OCI-M1 (cell line): ENCODE measurements at regions not wholly inside any gene's neighbourhood (a gene's known extent, or its start where the extent isn't known, plus 50 kb on each side); places are given as distances from the start of the nearest gene placed in this dataset.
"Not testable (repeated sequence)": the region's sequence is repeated elsewhere in the genome, so short reads cannot be mapped to it uniquely, and the experiment has no call there.

Experiments
- DNase-seq: peaks from one replicate; lab custom pipeline; 2025; lab: John Stamatoyannopoulos, UW

DNA sequence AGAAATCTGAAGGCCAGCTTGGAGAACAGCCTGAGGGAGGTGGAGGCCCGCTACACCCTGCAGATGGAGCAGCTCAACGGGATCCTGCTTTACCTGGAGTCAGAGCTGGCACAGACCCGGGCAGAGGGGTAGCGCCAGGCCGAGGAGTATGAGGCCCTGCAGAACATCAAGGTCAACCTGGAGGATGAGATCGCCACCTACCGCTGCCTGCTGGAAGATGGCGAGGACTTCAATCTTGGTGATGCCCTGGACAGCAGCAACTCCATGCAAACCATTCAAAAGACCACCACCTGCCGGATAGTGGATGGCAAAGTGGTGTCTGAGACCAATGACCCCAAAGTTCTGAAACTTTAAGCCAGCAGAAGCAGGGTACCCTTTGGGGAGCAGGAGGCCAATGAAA, 318.4 kb downstream of the ZFHX3 start:
- not testable (repeated sequence) for DNase-seq

DNA sequence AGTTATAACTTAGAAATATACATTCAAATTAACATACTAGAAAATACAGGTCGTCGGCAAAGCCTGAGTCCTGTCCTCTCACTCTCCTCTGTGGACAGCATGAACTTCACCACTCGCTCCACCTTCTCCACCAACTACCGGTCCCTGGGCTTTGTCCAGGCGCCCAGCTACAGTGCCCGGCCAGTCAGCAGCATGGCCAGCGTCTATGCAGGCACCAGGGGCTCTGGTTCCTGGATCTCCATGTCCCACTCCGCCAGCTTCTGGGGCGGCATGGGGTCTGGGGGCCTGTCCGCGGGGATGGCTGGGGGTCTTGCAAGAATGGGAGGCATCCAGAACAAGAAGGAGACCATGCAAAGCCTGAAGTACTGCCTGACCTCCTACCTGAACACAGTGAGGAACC, 319.4 kb downstream of the ZFHX3 start:
- DNase-seq: no peak

DNA sequence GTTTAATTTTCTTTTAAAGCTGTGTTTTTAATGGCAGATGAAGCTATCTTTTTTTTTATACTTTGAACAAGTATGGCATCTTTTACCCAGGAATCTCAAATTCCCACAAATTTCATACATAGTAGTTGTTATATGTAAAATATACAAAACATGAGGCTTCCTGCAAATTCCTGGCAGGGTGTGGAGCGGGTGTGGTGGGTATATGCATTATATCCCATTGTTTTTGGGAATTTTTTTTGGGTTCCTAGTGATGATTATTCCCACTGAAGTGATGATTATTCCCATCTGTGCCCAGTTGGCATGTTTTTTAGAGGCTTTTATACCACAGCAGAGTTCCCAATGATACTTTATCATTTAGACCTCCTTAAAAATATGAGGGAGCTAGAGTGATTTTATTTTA, 320.4 kb downstream of the ZFHX3 start:
- DNase-seq: no peak

DNA sequence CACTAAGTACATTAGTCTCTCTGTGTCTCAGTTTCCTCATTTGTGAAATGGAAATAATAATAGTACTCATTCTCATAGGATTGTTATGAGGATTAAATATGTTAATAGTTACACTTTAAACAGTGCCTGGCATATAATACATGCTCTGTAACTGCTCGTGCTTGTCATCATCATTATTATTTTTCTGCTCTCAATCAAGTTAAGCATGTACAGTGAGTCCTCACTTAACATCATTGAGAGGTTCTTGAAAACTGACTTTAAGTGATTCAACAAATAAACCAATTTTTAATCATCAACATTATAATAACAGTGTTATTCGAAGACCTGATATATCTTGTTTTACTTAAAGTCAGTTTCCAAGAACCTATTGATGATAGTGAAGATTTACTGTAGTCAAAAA, 322.3 kb downstream of the ZFHX3 start:
- DNase-seq: no peak

DNA sequence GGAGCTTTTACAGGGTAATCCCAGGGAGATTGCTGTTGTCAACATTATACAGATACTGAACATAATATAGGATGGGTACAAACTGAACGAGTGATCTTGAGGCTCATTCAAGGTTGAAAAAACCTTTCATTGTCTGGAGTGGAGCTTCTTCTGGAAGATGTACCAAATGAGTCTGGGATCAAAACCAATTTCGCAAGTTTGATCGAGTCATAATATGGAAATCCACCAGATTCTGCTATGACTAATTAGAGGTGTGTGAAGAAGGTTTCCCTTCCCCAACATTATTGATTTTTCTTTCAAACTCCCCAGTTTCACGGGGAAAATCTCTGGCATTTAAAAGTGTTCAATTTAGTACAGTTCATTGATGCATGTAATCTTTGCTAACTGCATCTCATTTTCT, 324.1 kb downstream of the ZFHX3 start:
- DNase-seq: no peak

DNA sequence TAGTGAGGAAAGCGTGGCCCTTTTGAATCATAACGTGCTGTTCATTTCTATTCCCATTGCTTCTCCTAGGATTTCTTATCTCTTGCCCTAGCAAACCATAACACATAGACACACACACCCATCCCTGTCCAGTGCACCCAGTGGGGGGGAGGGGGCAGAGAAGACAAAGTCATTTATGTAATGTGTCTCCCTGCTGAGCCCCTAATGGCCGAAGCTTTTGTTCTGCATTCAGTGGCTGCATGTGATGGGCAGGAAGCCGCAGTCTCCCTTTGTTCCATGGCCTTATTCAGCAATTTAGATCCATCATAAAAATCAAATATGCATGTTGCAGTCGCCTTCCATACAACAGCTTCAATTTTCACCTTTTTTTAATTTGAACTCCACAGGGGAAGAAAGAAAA, 325.4 kb downstream of the ZFHX3 start:
- no peak for DNase-seq

DNA sequence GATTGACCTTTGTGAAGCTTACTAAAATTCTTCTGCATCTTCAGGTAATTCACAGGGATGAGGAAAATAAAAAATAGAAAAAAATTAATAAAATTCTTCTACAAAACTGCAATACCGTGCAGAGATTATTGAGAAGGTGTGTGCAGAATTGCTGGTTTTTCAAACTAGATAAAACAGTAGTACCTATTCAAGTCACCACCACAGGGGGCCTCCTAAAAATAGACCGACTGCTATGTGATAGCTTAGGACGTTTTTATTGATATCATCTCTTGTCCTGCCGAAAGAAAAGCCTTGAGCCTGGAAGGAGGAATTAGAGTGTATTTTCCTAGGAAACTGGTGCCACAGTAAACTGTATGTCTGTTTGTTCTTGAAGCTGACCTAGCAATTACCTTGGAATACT, 325.9 kb downstream of the ZFHX3 start:
- no peak for DNase-seq

DNA sequence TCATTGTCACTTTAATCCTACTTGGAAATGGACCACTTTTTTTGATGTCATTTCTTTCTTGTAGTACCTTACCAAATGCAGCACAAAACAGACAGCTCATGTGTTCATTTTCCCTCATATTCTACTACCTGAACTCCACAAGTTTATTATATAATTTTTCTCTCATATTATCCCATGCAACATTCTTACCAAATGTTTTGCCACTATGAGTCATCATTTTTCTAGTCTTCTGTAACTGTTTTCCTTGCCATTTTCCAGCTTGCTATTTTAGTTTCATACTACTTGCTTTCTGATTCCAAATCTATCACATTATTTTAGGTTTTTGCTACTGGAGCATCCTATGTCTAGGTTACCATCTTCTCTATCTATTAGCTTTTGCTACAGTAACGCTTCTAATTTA, 332.7 kb downstream of the ZFHX3 start:
- no peak for DNase-seq

DNA sequence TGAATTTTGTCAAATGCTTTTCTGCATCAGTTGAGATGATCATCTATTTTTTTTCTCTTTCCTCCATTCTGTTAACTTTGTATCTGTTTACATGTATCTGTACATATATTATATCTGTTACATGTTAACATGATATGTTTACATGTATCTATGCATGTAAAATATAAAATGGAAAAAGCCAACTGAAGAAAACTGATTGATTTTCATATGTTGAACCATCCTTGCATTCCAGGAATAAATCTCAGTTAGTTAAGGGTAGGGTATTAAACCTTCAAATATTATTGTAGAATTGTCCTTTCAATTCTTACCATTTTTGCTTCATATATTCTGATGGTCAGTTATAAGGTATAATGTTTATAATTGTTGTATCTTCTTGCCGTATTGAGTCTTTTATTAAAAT, 336.1 kb downstream of the ZFHX3 start:
- DNase-seq: no peak

DNA sequence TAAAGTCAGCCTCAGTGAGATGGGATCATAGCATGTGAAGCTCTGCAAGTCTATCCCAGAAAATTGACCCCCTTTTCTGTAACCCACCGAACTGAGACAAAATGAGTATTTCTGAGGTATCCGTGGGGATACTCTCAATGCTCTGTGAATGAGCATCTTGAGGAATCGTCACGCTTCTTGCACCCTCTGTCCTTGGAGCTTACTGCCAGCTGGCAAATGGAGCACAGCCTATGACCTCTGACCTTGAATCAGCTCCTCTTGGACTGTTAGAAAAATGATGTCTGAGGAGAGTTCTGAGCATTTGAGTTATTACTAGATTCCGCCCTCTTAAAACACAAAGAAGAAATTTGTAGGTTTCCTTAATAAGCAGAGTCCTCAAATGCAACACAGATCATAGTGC, 342.1 kb downstream of the ZFHX3 start:
- DNase-seq: no peak

DNA sequence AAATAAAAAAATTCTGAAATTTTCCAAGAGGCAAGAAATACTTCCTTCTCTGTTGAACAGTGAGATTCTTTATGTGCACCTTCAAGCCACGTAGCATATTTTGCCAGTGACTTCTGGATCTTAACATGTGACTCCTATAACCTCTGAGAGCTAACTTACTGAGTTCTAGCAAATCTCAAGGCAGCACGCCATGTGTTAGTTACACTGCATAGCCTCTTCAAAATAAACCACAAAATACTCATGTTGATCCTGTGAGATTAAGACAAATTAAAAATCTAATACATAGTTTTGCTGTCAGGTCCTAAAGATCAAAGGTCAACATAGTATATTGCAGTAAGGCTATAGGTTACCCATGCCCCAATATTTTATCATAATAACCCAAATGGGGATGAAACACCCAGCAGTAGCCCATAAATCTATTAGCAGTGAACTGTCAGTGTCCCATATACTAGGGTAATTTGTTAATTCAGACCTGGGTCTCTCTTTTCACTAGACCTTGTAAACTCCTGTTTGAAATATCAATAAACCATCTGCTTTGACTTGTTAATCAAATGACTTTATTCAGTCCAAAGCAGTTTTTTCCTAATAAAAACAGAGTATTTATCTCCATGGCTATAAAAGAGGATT, 343.1 kb downstream of the ZFHX3 start:
- DNase-seq: no peak

DNA sequence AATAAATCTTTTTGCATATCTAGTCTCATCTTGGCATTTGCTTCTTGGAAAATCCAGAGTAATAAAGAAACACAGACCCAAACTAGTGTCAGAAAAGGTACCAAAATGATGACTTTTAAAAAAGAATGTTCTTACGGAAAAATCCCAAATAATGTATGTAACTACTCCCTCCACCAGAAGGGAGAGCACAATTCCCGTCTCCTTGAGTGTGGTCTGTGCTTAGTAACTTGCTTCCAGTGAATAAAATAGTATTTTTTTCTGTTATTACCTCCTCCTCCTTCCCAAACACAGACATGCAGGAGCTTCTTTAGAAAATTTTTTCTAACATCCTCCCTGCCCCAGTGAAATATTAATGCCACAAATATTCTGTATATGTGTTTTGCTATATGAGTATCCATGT, 358.1 kb downstream of the ZFHX3 start:
- no peak for DNase-seq

DNA sequence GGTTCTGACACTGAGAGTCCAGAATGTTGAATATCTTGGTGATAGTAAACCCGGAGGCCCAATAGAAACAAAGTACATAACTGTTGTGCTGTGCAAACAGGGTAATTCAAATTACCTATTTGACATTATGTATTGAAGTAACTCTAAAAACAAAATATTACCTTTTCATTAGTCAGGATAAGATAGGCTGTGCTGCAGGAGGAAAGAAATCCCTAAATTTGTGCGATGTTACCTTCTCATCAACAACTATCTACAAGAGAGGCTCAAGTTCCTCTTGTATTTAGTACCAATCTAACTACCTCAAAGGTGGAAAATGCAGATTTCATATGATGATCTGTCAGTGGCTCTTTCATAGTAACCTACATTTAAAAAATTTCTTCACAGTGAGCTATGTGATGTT, 367.2 kb downstream of the ZFHX3 start:
- DNase-seq: no peak

DNA sequence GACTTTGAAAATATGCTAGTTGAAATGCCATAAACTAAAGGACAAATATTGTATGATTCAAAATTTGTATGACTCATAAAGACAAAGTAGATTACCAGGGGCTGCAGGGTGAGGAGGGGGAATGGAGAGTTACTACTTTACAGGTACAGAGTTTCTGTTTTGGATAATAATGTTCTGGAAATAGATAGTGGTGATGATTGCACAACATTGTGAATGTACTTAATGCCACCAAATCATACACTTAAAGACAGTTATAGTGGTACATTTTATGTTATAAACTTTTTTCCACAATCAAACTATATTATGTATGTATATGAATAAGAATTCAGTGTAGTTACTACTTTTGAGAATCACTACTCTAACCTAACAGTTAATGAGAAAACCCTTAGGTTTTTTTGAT, 368.1 kb downstream of the ZFHX3 start:
- DNase-seq: no peak

DNA sequence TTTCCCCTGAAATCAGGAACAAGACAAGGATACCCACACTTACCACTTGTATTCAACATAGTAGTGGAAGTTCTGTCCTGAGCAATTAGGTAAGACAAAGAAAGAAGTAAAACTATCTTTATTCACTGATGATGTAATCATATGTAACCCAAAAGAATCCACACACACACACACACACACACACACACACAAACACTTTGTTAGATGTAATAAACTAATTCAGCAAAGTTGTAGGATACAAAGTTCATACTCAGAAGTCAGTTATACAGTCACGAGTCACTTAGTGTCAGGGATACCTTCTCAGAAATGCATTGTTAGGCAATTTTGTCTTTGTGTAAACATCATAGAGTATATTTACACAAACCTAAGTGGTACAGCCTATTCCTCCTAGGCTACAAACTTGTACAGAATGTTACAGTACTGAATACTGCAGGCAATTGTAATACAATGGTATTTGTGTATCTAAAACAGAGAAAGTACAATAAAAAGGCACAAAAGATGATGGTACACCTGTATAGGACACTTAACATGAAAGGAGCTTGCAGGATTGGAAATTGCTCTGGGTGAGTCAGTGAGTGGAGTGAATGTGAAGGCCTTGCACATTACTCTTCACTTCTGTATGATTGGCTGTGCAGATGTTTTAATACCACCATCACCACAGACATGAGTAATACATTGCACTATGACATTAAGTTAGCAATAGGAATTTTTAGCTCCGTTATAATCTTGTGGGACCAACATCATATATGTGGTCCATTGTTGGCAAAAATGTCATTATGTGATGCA, 370.1 kb downstream of the ZFHX3 start:
- DNase-seq: no peak

DNA sequence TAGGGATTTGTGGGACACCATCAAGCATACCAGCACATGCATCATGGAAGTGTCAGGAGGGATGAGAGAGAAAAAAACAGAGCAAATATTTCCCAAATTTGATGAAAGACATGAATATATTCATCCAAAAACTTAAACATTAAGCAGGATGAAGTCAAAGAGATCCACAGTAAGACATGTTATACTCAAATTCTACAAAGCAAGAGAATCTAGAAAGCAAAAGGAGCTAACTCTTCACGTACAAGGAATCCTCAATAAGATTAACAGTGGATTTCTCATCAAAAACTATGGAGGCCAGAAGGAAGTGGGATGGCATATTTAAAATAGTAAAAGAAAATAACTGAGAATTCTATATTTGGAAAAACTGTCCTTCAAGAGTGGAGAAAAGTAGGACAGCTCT, 374.8 kb downstream of the ZFHX3 start:
- DNase-seq: peak; percentile 11

DNA sequence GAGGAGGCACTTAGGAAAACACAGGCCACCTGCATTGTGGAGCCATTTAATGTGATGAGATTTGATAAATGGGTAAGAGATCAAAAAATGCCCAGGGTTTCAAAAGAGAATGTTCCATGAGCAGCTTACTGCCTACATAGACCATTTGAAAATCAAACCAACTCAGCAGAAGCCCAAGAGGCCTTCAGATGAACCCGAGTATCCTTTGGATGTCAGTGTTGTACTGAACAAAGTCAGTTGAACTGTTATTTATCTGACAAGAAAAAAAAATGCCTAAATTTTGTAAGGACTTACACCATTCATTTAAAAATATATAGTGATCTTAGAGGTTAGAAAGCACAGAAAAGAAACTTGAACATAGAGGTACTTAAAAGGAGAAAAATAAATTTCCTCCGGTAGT, 381.7 kb downstream of the ZFHX3 start:
- no peak for DNase-seq

DNA sequence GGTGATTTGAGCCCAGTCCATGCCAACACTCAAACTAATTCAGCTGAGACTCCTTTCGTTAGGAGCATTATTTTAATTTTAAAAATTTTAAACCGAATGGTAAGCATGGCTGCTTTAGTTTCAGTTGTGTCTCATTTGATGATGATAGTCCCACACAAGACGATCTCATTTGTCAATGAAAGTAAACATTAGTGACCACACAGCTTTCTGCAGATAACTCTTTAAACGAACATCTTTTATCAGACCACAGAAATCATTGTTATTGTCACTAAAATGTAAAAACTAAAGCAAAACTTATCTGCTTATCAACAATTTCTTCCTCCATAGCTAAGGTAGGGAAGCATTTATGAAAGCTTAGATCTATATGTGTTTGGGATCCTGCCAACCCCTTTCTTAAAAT, 382.2 kb downstream of the ZFHX3 start:
- no peak for DNase-seq

DNA sequence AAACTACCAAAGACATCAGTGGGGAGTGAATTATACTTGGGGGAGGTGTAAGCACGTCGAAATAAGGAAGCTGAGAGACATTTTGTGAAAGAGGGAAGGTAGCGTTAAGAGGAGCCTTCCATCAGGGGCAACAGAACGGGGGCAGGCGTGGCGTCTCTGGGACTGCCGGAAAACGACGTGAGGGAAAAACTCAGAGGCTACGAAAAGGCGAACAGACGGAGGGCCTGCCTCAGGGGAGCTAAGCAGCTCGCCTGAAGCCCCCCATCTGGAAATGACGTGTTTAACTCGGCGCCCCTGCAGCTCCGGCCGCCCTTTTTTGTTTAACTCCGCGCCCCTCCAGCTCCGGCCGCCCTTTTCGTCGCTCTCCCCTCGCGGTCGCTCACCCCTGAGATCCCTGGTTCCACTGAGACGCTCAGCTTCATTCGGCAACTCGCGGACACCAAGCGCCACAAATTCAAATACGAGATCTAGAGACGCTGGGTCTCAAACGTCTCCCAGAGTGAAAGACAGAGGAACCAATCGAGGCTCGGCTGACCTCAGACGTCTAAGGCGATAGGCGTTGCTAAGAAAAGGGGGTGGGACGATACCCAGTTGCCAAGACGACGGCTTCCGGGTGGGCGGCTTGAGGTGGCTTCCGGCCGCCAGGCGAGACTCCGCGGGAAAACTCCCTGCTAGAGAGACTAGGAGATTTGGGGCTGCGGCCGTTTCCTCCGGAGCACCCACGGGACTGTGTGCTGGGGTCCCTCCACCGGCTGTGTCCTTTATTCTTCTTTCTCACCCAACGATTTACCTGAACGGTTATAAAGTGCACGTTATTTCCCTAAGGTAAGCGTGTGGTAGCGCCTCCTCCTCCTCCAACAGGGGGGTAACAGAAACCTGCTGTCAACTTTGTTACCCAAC, 383.2 kb downstream of the ZFHX3 start:
- DNase-seq: peak; percentile 95

DNA sequence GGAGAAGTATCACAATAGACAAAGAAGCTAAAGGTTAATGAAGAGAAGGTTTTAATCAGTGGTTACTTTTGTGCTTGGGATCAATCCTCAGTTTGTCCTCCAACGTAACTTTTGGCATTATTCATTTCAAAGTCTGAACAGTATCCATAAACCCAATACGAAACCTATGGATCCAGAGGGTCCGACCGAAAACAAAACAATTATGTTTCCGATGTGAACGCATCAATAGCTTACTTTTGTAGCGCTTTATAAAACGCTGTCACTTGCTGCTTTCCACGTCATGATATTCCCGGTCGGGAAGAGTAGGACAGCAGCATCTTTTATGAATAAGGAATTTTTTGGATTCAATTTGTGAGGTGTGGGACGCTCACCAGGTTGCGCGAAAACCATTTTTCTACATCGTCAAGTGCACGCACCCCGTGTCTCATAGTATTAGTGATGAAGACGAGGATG, 383.8 kb downstream of the ZFHX3 start:
- peak; percentile 25 for DNase-seq

DNA sequence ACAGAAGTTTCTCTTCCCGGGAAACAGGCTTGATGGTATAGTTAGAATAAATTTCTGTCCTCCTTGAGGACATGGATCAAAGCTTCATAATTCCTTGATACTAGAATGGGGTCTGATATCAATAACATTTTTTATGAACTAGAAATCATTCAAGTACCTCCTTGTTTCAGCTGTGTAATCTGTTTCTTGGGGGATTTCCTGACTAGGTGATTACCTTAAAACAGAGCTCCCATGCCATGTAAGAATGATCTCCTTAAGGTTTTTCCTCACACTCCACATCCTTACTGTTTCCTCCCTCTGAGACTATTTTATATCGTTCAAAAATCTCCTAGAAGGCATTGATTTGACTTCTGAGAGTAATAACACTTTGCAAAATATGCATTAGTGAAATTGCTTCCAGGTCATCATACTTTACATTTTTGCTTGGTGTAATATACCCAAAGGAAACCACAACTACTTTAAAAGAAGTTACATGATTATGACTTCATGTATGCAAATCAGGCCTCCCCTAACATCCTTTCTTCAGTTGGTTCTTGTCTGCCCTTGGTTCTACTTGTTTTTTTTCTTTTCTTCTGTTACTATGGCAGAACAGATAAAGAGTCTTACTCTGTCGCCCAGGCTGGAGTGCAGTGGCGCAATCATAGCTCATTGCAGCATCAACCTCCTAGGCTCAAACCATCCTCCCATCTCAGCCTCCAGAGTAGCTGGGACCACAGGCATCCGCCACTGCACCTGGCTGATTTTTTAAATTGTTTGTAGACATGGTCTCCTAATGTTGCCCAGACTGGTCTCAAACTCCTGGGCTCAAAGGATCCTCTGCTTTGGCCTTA, 388.8 kb downstream of the ZFHX3 start:
- DNase-seq: no peak

DNA sequence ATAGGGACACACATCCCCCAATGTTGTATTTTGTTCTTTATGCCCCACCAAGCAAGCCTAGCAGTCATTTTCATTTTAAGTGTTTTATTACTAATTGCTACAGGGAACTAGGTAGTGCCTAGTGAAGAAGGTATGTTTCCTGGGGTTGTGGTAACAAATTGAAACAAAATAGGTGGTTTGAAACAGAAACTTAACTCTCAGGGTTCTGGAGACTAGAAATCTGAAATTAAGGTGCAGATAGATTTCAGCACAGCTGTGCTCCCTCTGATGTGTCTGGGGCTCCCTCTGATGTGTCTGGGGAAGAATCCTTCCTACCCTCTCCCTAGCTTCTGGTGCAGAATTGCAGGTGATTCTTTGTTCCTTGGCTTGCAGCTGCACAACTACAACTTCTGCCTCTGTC, 390.1 kb downstream of the ZFHX3 start:
- DNase-seq: no peak
